HG03280 (cell line): ENCODE measurements at regions not wholly inside any gene's neighbourhood (a gene's known extent, or its start where the extent isn't known, plus 50 kb on each side); places are given as distances from the start of the nearest gene placed in this dataset.
"Not testable (repeated sequence)": the region's sequence is repeated elsewhere in the genome, so short reads cannot be mapped to it uniquely, and the experiment has no call there.

Source experiments
- ATAC-seq: cut with Tn5 transposase; IDR thresholded peaks from one replicate; pipeline ENCODE4 v1.9.1; 2021; ENCODE audit warnings: mild to moderate bottlenecking, moderate library complexity; ENCODE audit not compliant: unreplicated experiment

DNA sequence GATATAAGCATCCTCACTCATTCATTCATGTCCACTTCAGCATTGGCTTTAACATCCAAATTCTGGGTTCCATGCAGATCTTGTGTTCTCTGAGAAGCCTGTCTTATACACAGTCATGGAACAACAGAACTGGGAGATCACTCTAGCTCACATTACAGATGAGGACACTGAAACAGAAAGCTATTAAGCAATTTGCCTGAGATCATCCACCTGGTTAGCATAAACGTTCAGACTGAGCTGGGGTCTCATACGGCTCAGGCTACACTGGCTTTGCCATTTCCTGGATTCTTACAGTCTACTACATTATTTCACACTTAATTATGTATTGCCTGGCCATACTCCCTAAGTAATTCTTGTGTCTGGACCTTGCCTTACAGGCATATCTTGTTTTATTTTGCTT lies 169.4 kb upstream of the FANCL start:
- no peak for ATAC-seq

DNA sequence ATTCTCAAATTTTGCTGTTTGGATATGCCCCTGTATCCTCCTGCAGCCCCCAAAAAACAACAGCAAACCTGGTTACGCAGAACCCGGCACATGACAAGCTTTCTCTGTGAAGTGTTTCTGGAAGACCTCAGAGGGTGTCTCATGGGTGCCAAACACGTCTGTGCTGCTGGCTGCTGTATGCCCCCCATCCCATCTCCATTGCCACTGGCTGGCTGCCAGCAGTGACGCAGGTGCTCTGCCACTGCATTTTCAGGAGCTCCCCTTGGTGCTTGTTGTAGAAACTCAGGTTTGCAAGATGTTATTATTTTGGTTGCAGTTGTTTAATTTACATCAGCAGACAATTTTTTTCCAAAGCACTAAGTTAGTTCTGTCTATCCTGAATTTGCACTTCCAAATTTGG lies 166.4 kb upstream of the FANCL start:
- ATAC-seq: no peak

DNA sequence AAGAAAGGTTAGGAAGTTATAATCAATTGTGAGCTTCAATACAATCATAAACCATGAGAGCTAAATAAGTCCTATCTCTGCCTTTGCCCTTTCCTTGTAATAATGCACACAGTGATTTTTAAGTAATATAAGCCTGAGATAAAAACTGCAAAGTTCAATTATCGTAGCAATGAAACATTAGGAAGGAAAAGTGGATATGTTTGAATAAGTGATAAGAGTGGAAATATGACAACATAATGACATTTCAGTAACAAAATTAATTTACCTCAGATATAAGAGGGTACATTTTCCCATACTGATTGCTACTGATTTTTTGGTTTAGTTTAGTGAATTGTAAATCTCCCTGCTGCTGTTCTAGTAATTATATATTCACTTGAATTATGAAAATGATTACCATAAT lies 164.2 kb upstream of the FANCL start:
- no peak for ATAC-seq

DNA sequence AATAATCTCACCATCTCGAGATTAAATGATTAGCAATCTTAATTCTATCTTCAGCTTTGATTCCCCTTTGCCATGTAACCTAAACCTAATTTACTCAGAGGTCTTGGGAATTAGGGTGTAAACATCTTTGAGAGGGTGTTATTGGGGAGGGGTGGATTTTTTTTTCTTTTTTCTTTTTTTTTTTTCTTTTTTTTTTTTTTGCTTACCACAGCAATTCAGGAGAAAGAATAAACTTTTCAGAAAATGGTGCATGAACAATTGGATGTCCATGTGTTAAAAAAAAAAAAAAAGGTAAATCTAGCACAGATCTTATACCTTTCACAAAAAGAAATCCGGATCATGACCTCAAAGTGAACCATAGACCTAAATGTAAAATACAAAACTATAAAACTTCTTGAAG lies 160.8 kb upstream of the FANCL start:
- no peak for ATAC-seq

GRCh38 chr2:58398406-58398805 lies 157.3 kb upstream of the FANCL start:
- no peak for ATAC-seq

- ATAC-seq: no peak
Measured at GRCh38 chr2:58387701-58388100, 146.6 kb upstream of the FANCL start.

DNA sequence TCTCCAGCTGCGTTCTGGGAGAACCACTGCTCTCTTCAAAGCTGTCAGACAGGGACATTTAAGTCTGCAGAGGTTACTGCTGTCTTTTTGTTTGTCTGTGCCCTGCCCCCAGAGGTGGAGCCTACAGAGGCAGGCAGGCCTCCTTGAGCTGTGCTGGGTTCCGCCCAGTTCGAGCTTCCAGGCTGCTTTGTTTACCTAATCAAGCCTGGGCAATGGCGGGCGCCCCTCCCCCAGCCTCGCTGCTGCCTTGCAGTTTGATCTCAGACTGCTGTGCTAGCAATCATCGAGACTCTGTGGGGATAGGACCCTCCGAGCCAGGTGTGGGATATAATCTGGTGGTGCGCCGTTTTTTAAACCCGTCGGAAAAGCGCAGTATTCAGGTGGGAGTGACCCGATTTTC lies 145.8 kb upstream of the FANCL start:
- not testable (repeated sequence) for ATAC-seq

DNA sequence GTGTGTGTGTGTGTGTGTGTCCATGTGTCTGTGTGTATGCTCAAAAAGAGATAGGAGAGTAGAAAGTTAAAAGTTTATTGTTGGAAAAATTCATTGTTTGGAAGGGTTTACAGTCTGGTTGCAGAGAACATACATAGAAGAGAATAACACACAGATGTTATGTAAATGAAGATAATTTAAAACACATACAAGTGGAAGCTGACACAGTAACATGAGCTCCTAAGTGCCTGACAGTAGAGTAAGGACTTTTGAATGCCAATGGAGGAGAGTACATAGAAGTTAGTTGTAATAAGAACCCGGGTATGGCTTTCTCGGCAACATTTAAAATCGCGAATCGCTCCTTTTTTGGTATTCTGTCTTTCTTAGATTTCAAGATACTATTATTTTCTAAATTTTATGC lies 137.0 kb upstream of the FANCL start:
- ATAC-seq: no peak

DNA sequence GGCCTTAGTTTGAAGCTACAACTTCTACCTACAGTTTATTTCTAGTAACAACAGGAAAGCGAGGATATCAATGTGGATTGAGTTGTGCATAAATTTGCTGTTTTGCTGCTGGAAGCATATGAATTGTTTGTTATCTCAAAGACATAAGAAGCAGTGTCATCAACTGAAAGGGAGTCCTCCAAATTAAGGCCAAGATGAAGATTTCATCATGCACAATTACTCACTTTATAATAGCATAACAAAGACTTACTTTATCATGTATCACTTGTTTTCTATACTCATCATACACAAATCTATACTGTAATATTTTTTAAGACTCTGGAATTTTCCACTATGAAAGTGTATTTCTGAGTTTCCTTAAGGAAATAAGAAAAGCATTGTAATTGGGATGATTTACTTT lies 136.1 kb upstream of the FANCL start:
- no peak for ATAC-seq

- no peak for ATAC-seq
Measured at GRCh38 chr2:58376592-58376991, 135.5 kb upstream of the FANCL start.

DNA sequence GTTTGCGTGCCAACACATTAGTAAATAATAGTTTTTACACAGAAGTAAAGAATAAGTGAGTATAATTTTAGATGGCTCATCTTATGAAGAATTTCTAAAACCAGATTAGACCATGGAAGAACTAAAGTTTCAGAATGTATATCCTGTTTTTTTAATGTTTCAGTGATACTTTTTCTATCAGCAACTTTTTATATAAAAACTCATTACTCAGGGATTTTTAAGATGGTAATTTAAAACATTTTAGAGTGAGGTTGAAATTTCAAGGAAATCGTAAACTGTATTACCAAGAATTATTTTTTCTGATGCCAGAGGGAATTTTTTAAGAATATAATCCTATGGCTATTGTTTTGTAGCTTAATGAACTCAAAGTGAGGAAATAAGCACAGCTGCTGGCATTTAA lies 128.5 kb upstream of the FANCL start:
- no peak for ATAC-seq

- no peak for ATAC-seq
Measured at GRCh38 chr2:58364098-58364497, 123.0 kb upstream of the FANCL start.

DNA sequence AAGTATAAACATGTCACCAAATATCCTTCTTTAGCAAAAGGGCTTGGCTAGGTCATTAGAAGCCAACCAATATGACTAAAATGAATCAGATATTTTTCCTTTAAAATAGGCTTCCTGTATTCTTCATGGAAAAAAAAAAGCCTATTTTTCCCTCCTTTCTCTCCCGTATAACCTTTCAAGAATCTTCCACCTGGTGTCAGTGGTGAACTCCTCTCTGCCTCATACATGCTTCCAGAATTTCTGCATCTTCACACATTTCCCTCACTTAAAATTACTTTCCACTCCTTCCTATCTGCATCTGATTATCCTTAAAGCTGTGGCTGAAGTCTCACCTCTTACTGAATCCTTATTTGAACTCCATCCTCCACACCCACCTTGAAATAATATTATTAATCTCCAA lies 116.9 kb upstream of the FANCL start:
- ATAC-seq: no peak

GRCh38 chr2:58357521-58357920 lies 116.4 kb upstream of the FANCL start:
- ATAC-seq: no peak

DNA sequence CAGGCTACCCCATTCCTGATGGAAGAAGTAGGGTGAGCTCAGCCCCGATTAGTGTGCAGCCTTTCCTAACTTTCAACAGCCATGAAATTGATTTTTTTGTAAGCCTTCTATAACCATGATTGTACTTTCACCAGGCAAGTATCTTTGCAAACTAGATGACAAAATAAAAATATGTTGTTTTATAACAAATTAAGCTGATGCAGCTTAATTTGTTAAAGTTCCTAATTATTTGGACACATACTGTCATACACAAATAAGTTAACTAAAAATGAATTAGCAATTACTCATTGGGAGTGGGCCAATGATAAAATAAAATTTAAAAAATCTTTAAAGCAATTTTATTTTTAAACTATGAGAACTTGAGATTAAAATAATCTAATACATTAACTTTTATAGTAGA lies 113.1 kb upstream of the FANCL start:
- ATAC-seq: no peak

DNA sequence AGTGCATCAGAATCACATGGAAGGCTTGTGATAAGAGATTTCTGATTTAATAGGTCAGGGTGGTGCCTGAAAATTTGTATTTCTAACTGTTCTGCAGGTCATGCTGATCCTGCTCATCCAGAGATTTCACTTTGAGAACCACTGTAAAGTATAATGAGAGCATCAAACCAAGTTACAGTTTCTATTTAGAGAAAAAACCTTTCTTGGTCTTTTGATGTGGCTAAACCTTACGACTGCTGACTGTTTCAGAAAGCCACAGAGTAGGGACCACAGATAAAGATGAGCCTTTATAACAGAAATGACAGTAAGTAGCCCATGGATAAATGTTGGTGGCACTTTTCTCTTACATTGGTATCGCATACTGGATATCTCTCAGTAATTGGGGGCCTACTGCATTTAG lies 109.4 kb upstream of the FANCL start:
- ATAC-seq: peak; percentile 81

DNA sequence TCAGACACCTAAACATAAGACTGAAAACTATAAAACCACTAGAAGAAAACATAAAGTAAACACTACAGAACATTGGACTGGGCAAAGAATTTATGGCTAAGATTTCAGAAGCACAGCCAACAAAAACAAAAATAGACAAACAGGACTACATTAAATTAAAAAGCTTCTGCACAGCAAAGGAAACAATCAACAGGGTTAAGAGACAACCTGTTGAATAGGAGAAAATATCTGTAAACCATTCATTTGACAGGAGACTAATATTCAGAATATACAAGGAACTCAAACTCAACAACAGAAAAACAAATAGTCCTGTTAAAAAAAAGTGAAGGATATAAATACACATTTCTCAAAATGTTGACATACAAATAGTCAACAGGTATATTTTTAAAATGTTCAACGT lies 106.7 kb upstream of the FANCL start:
- no peak for ATAC-seq

GRCh38 chr2:58341047-58341446 lies 99.9 kb upstream of the FANCL start:
- ATAC-seq: no peak

GRCh38 chr2:58339548-58340243 lies 98.6 kb upstream of the FANCL start:
- ATAC-seq: no peak

DNA sequence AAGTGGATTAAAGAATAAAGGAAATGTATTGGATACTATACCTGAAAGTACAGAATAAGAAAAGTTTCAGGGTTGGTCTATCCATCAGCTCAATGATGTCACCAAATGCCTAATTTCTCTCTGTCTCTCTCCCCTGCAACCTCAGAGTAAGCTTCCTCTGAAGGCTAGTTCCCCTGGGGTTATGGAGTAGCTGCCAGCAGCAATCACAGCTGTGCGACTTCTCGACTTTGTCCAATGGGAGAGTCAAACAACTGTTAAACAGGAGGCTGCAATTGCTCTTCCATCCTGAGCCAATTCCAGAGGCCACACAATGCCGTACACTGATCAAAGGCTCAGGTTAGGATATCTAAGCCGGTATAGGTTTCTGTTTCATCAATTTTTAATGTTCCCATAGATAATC lies 95.3 kb upstream of the FANCL start:
- no peak for ATAC-seq

DNA sequence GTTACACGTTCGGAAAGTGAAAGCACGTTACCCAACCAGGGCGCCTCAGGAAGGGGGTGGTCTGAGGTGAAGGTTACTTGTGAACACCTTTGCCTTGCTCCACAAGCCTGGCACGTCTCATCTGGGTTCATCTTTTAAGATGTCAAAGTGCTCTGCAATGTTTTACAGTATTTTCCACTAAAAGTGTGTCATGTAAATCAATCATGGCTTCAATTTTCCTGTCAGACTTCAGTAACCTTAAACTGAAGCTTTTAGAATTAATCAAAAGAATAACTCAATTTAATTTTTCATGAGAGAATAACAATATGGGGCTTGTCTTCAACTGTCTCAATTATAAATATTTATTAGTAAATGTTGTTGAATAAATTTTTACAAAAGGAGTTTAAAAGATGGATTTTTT lies 93.3 kb upstream of the FANCL start:
- ATAC-seq: no peak

GRCh38 chr2:58325296-58325895 lies 84.3 kb upstream of the FANCL start:
- not testable (repeated sequence) for ATAC-seq

DNA sequence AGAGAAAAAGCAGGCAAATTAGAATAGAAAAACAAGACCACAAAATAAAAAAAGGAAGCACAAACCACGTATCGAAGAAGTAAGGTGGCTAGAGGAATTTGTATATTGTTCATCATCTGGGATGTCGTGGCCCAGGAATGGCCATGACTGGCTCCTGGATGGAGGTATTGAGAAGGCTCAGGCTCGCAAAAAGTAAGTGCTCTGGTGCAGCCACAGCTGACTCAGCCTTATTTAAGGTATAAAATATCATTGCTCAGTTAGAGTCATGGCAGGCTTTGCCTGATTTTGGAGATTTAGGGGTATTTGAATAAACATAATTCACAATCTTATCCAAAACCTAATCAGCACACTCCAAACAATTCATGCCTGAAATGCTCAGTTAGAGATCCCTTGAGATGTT lies 78.4 kb upstream of the FANCL start:
- no peak for ATAC-seq
